Transverse colon (tissue), 4 donors: ENCODE measurements at regions not wholly inside any gene's neighbourhood (a gene's known extent, or its start where the extent isn't known, plus 50 kb on each side); places are given as distances from the start of the nearest gene placed in this dataset.

Source experiments
- DNase-seq: peaks from one replicate; pipeline ENCODE4 v3.0.0-alpha.2; 2019
- H3K27ac ChIP-seq, 4 donors: fragments of 200-600 bp; sonication (generic); 2 replicates each; pipeline ENCODE4 v1.5.1; 2016 to 2018; ENCODE audit warnings: inconsistent platforms in 4 of 4
- H3K27me3 ChIP-seq: fragments of 200-600 bp; sonication (generic); 2 replicates; pipeline ENCODE4 v1.5.1; 2017; ENCODE audit warnings: inconsistent platforms
- H3K36me3 ChIP-seq, 4 donors: fragments of 200-600 bp; sonication (generic); 2 replicates each; pipeline ENCODE4 v1.5.1; 2017 to 2019; ENCODE audit warnings: inconsistent platforms in 4 of 4
- H3K4me1 ChIP-seq, 4 donors: fragments of 200-600 bp; sonication (generic); 2 replicates each; pipeline ENCODE4 v1.5.1; 2017 to 2020; ENCODE audit warnings: inconsistent platforms in 4 of 4
- H3K4me3 ChIP-seq, 4 donors: fragments of 200-600 bp; sonication (generic); 1 replicate in 1 of 4; 2 replicates in 3 of 4; pipeline versions ENCODE4 v1.5.1 to v1.6.1; 2017 to 2019; ENCODE audit warnings: inconsistent platforms in 4 of 4
- H3K9me3 ChIP-seq, 2 donors: fragments of 200-600 bp; sonication (generic); 2 replicates each; pipeline ENCODE4 v1.5.1; 2017 to 2019; ENCODE audit warnings: inconsistent platforms in 2 of 2
- EP300 ChIP-seq: sonication (generic); formaldehyde crosslinking; IDR thresholded peaks from one replicate; pipeline ENCODE4 v1.6.1; 2017; ENCODE audit warnings: antibody characterized with exemption, low read depth
- POLR2A ChIP-seq: fragments of 450-650 bp; IDR thresholded peaks from one replicate; pipeline ENCODE4 v1.6.1; 2016; ENCODE audit warnings: antibody characterized with exemption, mild to moderate bottlenecking, moderate library complexity
- POLR2AphosphoS5 ChIP-seq, 3 donors: sonication (generic); formaldehyde crosslinking; IDR thresholded peaks; one replicate each; pipeline ENCODE4 v1.6.1; 2016; ENCODE audit warnings: antibody characterized with exemption in 3 of 3
- WGBS, 2 donors: methylation state at CpG; one replicate each; pipeline ENCODE4 v1.1.5; 2018; ENCODE audit warnings: low coverage in 1 of 2; 5-methylcytosine and 5-hydroxymethylcytosine counted together
- in situ Hi-C, 4 donors: fragments of 200-750 bp; cut with MboI; loops; one replicate each; pipeline versions ENCODE4 v1.15.0 to v1.15.1; 2017; ENCODE audit warnings: low sequenced_read_pairs in 3 of 4, low pct_ligation_motif_present in 1 of 4, low pct_unique_long_range_greater_than_20kb in 1 of 4
- intact Hi-C: fragments of 100-400 bp; cut with DNase I; formaldehyde crosslinking; loops from one replicate; pipeline ENCODE4 v1.15.1; 2023; ENCODE audit warnings: low total_unique reads
- TF ChIP-seq, protein P1 (sequence below), 5 experiments: fragments of 200-600 bp in 3 of 5; fragments of 450-650 bp in 2 of 5; sonication (generic) in 3 of 5; IDR thresholded peaks; 1 replicate in 2 of 5; 2 replicates in 3 of 5; pipeline ENCODE4 v1.5.1; 2016 to 2017; ENCODE audit warnings: antibody characterized with exemption in 5 of 5, inconsistent platforms in 3 of 5, mild to moderate bottlenecking in 2 of 5, moderate library complexity in 1 of 5

DNA sequence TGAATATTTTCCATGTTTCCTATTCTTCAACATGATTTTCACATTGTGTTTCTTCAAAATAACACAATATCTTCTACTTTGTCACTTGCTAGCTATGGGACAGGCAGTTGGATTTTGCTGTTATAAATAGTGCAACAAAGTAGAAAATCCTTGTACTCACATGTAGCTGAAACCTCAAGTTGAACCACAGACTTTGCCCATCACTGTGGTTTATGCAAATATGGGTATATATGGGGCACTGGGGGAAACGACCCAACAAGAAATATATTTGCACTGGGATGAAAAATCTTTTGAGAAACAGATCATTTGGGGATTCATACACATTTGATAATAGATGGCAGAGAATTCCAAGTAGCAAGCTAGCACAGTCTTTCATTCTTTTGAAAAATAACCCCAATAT, 486.3 kb upstream of the MAP2 start:
- WGBS, 2 donors = 26 to 50% methylated on average over 1 of the region's 1 CpG
- Histone ChIP-seq H3K4me3 (no peak overlapping the region), H3K27ac (no peak overlapping the region), H3K9me3 (no peaks in the 10 kb centered on the region), H3K4me1 (no peaks in the 10 kb centered on the region), H3K27me3 (no peaks in the 10 kb centered on the region), H3K36me3 (no peaks in the 10 kb centered on the region)
- no peak for DNase-seq
- in situ Hi-C loops = no loop called here
- TF ChIP-seq EP300 = no peak
- no peak for TF ChIP-seq POLR2AphosphoS5 (IDR thresholded peaks at IDR 0.05)
- TF ChIP-seq, protein P1, sequence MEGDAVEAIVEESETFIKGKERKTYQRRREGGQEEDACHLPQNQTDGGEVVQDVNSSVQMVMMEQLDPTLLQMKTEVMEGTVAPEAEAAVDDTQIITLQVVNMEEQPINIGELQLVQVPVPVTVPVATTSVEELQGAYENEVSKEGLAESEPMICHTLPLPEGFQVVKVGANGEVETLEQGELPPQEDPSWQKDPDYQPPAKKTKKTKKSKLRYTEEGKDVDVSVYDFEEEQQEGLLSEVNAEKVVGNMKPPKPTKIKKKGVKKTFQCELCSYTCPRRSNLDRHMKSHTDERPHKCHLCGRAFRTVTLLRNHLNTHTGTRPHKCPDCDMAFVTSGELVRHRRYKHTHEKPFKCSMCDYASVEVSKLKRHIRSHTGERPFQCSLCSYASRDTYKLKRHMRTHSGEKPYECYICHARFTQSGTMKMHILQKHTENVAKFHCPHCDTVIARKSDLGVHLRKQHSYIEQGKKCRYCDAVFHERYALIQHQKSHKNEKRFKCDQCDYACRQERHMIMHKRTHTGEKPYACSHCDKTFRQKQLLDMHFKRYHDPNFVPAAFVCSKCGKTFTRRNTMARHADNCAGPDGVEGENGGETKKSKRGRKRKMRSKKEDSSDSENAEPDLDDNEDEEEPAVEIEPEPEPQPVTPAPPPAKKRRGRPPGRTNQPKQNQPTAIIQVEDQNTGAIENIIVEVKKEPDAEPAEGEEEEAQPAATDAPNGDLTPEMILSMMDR (IDR thresholded peaks at IDR 0.05) = no peak
- no peak for TF ChIP-seq POLR2A
- intact Hi-C loops = no loop called here

DNA sequence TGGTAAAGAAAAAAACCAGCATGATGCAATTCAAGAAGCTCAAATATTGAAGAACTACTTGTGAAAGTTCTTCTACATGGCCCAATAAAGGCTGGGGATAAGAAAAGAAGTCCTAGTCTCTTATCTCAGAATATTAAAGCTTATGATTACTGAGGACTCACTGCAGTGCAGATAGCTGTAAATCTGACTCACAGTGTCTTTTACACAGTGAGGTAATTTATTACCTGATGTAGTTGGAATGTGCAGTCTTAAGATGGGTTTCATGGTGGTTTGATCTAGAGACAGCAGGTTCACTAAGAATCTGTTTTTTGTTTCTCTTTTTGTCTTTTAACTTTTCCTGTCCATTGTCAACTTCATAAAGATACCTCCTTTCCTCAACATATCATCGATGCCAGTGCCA, 484.0 kb upstream of the MAP2 start:
- WGBS, 2 donors = 67 to 81% methylated on average over 1 of the region's 1 CpG
- TF ChIP-seq POLR2A = no peak
- TF ChIP-seq EP300 = no peak
- no peak for TF ChIP-seq POLR2AphosphoS5 (IDR thresholded peaks at IDR 0.05)
- TF ChIP-seq, protein P1 (IDR thresholded peaks at IDR 0.05) = no peak
- H3K4me3 ChIP-seq = no peak overlapping the region
- no peak for DNase-seq
- H3K4me1 ChIP-seq = no peaks in the 10 kb centered on the region
- no peaks in the 10 kb centered on the region for H3K27me3 ChIP-seq
- intact Hi-C loops (no loop called here), in situ Hi-C loops (no loop called here)
- no peaks in the 10 kb centered on the region for H3K9me3 ChIP-seq
- H3K27ac ChIP-seq = no peak overlapping the region
- H3K36me3 ChIP-seq = no peaks in the 10 kb centered on the region

DNA sequence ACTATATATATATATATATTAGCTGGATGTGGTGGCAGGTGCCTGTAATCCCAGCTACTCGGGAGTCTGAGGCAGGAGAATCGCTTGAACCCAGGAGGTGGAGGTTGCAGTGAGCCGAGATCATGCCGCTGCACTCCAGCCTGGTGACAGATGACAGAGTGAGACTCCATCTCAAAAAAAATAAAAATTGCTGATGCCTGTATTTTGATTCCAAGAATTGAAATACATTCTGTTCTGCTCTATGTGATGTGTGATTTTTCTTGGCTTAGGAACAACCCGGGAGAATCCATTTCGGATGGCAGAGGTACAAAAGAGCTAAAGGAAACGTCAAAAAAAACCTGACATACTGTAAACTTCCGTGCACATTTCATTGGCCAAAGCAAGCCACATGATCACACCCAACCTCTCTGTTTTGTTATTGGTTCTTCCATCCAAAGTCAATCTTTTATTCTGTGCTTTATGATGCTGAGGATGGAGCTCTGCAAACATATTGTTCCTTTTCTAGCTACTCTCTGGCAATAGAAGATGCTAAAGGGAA, 478.1 kb upstream of the MAP2 start:
- Histone ChIP-seq H3K27me3 (no peaks in the 10 kb centered on the region), H3K9me3 (no peaks in the 10 kb centered on the region), H3K4me3 (no peak overlapping the region), H3K36me3 (no peaks in the 10 kb centered on the region), H3K4me1 (no peaks in the 10 kb centered on the region), H3K27ac (no peak overlapping the region)
- intact Hi-C loops (no loop called here), in situ Hi-C loops (no loop called here)
- WGBS, 2 donors = 68 to 75% methylated on average over 8 of the region's 8 CpGs
- DNase-seq = no peak
- no peak for TF ChIP-seq EP300
- TF ChIP-seq, protein P1 (IDR thresholded peaks at IDR 0.05) = no peak
- no peak for TF ChIP-seq POLR2A
- TF ChIP-seq POLR2AphosphoS5 (IDR thresholded peaks at IDR 0.05) = no peak

DNA sequence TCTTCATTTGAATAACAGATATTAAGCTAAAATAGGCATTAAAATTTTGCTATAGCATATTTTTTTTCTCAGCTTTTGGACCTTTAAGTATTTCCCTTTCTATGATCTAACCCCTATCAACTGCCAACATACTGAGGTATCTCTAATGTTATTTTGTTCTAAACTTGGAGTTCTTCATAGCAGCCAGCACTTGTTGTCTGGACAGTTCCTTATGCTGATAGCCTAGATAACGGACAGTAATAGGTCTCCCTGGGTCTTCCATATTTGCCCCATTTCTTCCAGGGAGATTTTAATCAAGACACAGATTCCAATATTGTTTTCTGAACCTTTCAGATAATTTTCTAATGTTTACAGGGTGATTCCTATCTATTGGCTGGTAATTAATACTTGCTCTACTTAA, 475.8 kb upstream of the MAP2 start:
- Histone ChIP-seq H3K4me1 (no peaks in the 10 kb centered on the region), H3K4me3 (no peak overlapping the region), H3K9me3 (no peaks in the 10 kb centered on the region), H3K27ac (no peak overlapping the region), H3K27me3 (no peaks in the 10 kb centered on the region), H3K36me3 (no peaks in the 10 kb centered on the region)
- in situ Hi-C loops (no loop called here), intact Hi-C loops (no loop called here)
- 59 to 79% methylated on average over 1 of the region's 1 CpG for WGBS, 2 donors
- DNase-seq = no peak
- TF ChIP-seq POLR2AphosphoS5 (IDR thresholded peaks at IDR 0.05) = no peak
- no peak for TF ChIP-seq EP300
- no peak for TF ChIP-seq POLR2A
- TF ChIP-seq, protein P1 (IDR thresholded peaks at IDR 0.05) = no peak
